ENCODE measurements at regions not wholly inside any gene's neighbourhood (a gene's known extent, or its start where the extent isn't known, plus 50 kb on each side); places are given as distances from the start of the nearest gene placed in this dataset.

DNA sequence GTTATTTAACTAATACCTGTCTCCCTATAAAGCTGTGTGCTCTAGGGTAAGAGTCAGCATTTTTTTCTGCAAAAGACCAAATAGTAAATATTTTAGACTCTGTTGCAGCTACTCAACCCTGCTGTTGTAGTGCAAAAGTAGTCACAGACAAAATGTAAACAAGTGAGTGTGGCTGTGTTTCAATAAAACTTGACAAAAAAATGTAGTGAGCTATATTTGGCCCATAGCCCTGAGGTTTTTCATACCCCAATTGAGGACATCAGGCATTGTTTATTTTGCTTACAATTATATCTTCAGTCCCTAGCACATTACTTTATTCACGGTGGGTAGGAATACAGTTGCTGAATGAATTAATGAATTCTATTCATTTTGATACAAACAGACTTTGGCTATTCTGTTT, 58.7 kb upstream of the TBC1D5 start:
- H3K9me3 ChIP-seq (ENCODE audit: insufficient read depth, low read length) = no peaks in the 10 kb centered on the region
- H3K9ac ChIP-seq (ENCODE audit: low read length) = no peak overlapping the region
- H2AFZ ChIP-seq (ENCODE audit: low read depth, low read length, severe bottlenecking) = no peak overlapping the region
- H3K9me2 ChIP-seq (replicated peaks; ENCODE audit: insufficient read depth, low read length) = no peaks in the 10 kb centered on the region
- H3K79me2 ChIP-seq (ENCODE audit: insufficient read depth, low read length) = no peaks in the 10 kb centered on the region
- H3K4me2 ChIP-seq (ENCODE audit: low read depth, low read length, poor library complexity, severe bottlenecking) = no peak overlapping the region
- H3K27ac ChIP-seq (ENCODE audit: low read depth, low read length) = no peak overlapping the region
- no peaks in the 10 kb centered on the region for H4K20me1 ChIP-seq (ENCODE audit: low read depth, low read length)
- no peak overlapping the region for H3K4me3 ChIP-seq (ENCODE audit: insufficient read depth, low read length, poor library complexity, severe bottlenecking)
- no peaks in the 10 kb centered on the region for H3F3A ChIP-seq (ENCODE audit: insufficient read depth)
- no peaks in the 10 kb centered on the region for H3K27me3 ChIP-seq (ENCODE audit: low read length)
- H3K36me3 ChIP-seq (ENCODE audit: low read length) = no peaks in the 10 kb centered on the region
- no peak for TF ChIP-seq EZH2phosphoT487 (conservative IDR thresholded peaks at IDR 0.05; ENCODE audit: low read length)
- TF ChIP-seq, protein P1, sequence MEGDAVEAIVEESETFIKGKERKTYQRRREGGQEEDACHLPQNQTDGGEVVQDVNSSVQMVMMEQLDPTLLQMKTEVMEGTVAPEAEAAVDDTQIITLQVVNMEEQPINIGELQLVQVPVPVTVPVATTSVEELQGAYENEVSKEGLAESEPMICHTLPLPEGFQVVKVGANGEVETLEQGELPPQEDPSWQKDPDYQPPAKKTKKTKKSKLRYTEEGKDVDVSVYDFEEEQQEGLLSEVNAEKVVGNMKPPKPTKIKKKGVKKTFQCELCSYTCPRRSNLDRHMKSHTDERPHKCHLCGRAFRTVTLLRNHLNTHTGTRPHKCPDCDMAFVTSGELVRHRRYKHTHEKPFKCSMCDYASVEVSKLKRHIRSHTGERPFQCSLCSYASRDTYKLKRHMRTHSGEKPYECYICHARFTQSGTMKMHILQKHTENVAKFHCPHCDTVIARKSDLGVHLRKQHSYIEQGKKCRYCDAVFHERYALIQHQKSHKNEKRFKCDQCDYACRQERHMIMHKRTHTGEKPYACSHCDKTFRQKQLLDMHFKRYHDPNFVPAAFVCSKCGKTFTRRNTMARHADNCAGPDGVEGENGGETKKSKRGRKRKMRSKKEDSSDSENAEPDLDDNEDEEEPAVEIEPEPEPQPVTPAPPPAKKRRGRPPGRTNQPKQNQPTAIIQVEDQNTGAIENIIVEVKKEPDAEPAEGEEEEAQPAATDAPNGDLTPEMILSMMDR (IDR thresholded peaks at IDR 0.05; ENCODE audit: insufficient read depth, low read length, poor library complexity, severe bottlenecking) = no peak

DNA sequence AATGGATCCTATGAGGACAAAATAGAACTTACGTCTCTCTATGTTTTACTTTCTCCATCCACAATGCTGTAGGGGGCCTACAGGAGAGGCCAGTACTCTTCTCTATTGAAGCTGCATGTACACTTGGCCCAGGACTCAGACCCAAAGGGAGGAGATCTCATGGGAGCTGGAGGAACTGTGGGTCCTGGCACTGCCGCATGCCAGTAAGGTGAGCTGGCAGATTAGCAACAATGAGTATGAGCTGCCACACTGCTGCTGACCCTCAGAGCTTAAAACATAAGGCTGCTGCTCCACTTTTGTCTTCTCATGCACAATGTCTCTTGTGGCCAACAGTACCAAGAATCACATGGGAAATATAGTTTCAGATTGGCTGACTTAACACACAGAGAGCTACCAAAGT, 57.8 kb upstream of the TBC1D5 start:
- no peaks in the 10 kb centered on the region for H3K9me2 ChIP-seq (replicated peaks; ENCODE audit: insufficient read depth, low read length)
- H3K36me3 ChIP-seq (ENCODE audit: low read length) = no peaks in the 10 kb centered on the region
- no peak overlapping the region for H3K4me2 ChIP-seq (ENCODE audit: low read depth, low read length, poor library complexity, severe bottlenecking)
- no peak overlapping the region for H3K4me3 ChIP-seq (ENCODE audit: insufficient read depth, low read length, poor library complexity, severe bottlenecking)
- H3K79me2 ChIP-seq (ENCODE audit: insufficient read depth, low read length) = no peaks in the 10 kb centered on the region
- no peak overlapping the region for H2AFZ ChIP-seq (ENCODE audit: low read depth, low read length, severe bottlenecking)
- no peaks in the 10 kb centered on the region for H3K9me3 ChIP-seq (ENCODE audit: insufficient read depth, low read length)
- no peak overlapping the region for H3K9ac ChIP-seq (ENCODE audit: low read length)
- TF ChIP-seq, protein P1 (IDR thresholded peaks at IDR 0.05; ENCODE audit: insufficient read depth, low read length, poor library complexity, severe bottlenecking) = no peak
- TF ChIP-seq EZH2phosphoT487 (conservative IDR thresholded peaks at IDR 0.05; ENCODE audit: low read length) = no peak
- H3F3A ChIP-seq (ENCODE audit: insufficient read depth) = no peaks in the 10 kb centered on the region
- H3K27me3 ChIP-seq (ENCODE audit: low read length) = no peaks in the 10 kb centered on the region
- no peak overlapping the region for H3K27ac ChIP-seq (ENCODE audit: low read depth, low read length)
- no peaks in the 10 kb centered on the region for H4K20me1 ChIP-seq (ENCODE audit: low read depth, low read length)

DNA sequence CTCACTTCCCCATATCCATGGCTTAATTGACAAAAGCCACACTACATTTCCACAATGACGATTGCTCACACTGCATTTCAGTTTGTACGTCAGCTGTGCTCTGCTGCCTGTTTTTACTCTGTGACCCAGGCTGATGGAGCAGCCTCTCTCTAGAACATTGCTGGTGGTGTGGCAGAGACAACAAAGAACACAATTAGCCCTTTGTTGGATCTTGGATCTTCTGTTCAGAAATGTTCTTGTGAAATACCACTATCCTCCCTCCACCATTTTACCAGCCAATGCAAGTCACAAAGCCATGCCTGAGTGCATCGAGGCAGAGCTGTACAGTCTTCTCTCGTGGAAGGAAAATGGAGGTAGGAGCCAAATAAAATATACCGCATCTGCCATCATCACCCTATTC, 56.9 kb upstream of the TBC1D5 start:
- no peaks in the 10 kb centered on the region for H3K9me2 ChIP-seq (replicated peaks; ENCODE audit: insufficient read depth, low read length)
- H2AFZ ChIP-seq (ENCODE audit: low read depth, low read length, severe bottlenecking) = no peak overlapping the region
- TF ChIP-seq, protein P1 (IDR thresholded peaks at IDR 0.05; ENCODE audit: insufficient read depth, low read length, poor library complexity, severe bottlenecking) = no peak
- no peak for TF ChIP-seq EZH2phosphoT487 (conservative IDR thresholded peaks at IDR 0.05; ENCODE audit: low read length)
- H3K27ac ChIP-seq (ENCODE audit: low read depth, low read length) = no peak overlapping the region
- H3K27me3 ChIP-seq (ENCODE audit: low read length) = no peaks in the 10 kb centered on the region
- no peaks in the 10 kb centered on the region for H3K36me3 ChIP-seq (ENCODE audit: low read length)
- no peaks in the 10 kb centered on the region for H3K79me2 ChIP-seq (ENCODE audit: insufficient read depth, low read length)
- H3K9ac ChIP-seq (ENCODE audit: low read length) = no peak overlapping the region
- H4K20me1 ChIP-seq (ENCODE audit: low read depth, low read length) = no peaks in the 10 kb centered on the region
- H3K4me3 ChIP-seq (ENCODE audit: insufficient read depth, low read length, poor library complexity, severe bottlenecking) = no peak overlapping the region
- H3K9me3 ChIP-seq (ENCODE audit: insufficient read depth, low read length) = no peaks in the 10 kb centered on the region
- H3K4me2 ChIP-seq (ENCODE audit: low read depth, low read length, poor library complexity, severe bottlenecking) = no peak overlapping the region
- no peaks in the 10 kb centered on the region for H3F3A ChIP-seq (ENCODE audit: insufficient read depth)

DNA sequence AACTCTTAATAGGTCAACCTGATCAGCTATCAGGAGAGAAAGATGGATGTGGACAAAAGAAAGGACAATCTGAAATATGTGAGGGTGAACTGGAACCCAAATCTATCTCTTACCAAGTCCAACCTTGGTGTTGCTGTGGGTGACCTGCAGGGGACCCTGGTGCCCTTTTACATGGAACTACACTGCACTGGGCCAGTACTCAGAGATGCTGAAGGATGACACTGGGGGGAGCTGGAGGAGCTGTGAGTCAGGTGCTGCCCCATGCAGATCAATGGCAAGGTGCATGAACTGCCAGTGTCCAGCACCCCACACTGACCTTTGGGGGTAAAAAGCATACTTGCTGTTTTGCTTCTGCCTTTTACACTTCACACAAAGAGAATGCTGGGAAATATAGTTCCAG, 55.6 kb upstream of the TBC1D5 start:
- Histone ChIP-seq H3K79me2 (ENCODE audit: insufficient read depth, low read length) (no peaks in the 10 kb centered on the region), H3K4me3 (ENCODE audit: insufficient read depth, low read length, poor library complexity, severe bottlenecking) (no peak overlapping the region), H2AFZ (ENCODE audit: low read depth, low read length, severe bottlenecking) (no peak overlapping the region), H3K27me3 (ENCODE audit: low read length) (no peaks in the 10 kb centered on the region), H3K9me3 (ENCODE audit: insufficient read depth, low read length) (no peaks in the 10 kb centered on the region), H3K9ac (ENCODE audit: low read length) (no peak overlapping the region), H4K20me1 (ENCODE audit: low read depth, low read length) (no peaks in the 10 kb centered on the region), H3K27ac (ENCODE audit: low read depth, low read length) (no peak overlapping the region), H3K4me2 (ENCODE audit: low read depth, low read length, poor library complexity, severe bottlenecking) (no peak overlapping the region), H3K9me2 (replicated peaks; ENCODE audit: insufficient read depth, low read length) (no peaks in the 10 kb centered on the region), H3K36me3 (ENCODE audit: low read length) (no peaks in the 10 kb centered on the region), H3F3A (ENCODE audit: insufficient read depth) (no peaks in the 10 kb centered on the region)
- TF ChIP-seq EZH2phosphoT487 (conservative IDR thresholded peaks at IDR 0.05; ENCODE audit: low read length) = no peak
- TF ChIP-seq, protein P1 (IDR thresholded peaks at IDR 0.05; ENCODE audit: insufficient read depth, low read length, poor library complexity, severe bottlenecking) = no peak

Data from SU-DHL-6 (cell line).